ENCODE measurements at regions not wholly inside any gene's neighbourhood (a gene's known extent, or its start where the extent isn't known, plus 50 kb on each side); places are given as distances from the start of the nearest gene placed in this dataset.
"Not testable (repeated sequence)": the region's sequence is repeated elsewhere in the genome, so short reads cannot be mapped to it uniquely, and the experiment has no call there.

DNA sequence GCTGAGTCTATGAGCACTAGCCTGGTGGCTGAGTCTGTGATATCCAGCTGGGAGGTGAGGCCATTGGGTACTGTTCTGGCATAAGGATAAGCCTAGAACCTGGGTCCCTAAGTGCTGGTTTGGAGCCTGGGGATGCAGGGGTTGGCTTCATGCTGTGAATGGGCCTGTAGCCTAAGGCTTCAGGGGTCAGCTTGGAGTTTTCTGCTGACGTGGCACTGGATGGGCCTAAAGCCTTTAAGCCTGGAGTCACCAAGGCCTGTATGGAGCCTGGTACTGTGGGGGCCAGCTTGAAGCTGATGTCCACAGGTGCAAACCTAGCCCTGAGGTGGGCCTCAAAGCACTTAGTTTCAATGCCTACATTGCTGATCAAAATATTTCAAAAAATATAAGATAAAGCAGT, 979.6 kb upstream of the POU3F4 start:
- ChIA-PET CTCF (no interaction called here), POLR2A (no interaction called here)
- no peak overlapping the region for H3K27ac Mint-ChIP-seq
- no peak for DNase-seq
- no peaks in the 10 kb centered on the region for H3K4me1 Mint-ChIP-seq
- no peaks in the 10 kb centered on the region for H3K9me3 Mint-ChIP-seq
- no peak overlapping the region for H3K4me3 Mint-ChIP-seq
- H3K27me3 Mint-ChIP-seq = no peaks in the 10 kb centered on the region
- H3K36me3 Mint-ChIP-seq (ENCODE audit: low read depth) = no peaks in the 10 kb centered on the region

DNA sequence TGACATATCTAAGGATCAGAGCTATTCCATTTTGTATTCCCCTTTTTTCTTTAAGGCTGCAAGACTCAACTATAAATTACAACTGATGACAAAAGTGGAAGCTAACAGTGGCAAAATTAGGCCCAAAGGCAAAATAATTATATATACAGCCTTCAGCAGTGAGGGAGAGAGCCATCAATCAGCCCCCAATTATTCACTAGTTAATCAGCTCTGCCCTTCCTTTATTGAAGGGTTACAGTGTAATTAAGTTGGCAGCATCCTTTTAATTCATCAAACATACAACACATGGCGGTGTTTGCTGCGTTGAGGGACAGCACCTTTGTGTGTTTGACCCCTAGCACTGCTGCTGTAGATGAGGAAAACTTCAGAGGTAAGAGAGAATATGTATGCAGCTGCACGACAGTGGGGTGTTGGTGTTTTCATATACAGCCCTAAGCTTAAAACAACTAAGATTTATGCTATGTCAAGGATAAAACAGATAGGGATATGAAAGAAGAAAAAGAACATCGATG, 973.9 kb upstream of the POU3F4 start:
- no peak for DNase-seq
- no peaks in the 10 kb centered on the region for H3K9me3 Mint-ChIP-seq
- no peak overlapping the region for H3K4me3 Mint-ChIP-seq
- H3K36me3 Mint-ChIP-seq (ENCODE audit: low read depth) = no peaks in the 10 kb centered on the region
- H3K27ac Mint-ChIP-seq = no peak overlapping the region
- no peaks in the 10 kb centered on the region for H3K4me1 Mint-ChIP-seq
- ChIA-PET POLR2A (no interaction called here), CTCF (no interaction called here)
- no peaks in the 10 kb centered on the region for H3K27me3 Mint-ChIP-seq

DNA sequence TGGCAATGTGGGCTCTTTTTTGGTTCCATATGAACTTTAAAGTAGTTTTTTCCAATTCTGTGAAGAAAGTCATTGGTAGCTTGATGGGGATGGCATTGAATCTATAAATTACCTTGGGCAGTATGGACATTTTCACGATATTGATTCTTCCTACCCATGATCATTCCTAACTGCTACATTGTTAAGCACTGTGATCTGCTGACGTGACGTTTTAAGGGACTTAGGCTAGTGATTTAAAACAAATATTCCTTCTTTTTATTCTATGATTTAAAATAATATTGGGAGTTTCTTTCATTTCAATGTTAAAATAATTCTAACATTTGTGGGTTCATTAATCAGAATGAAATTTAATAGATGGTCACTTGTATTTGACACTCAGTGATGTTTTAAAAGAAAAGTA, 970.9 kb upstream of the POU3F4 start:
- POLR2A ChIA-PET; DNase-seq; H3K4me1 Mint-ChIP-seq; H3K27ac Mint-ChIP-seq; H3K36me3 Mint-ChIP-seq (ENCODE audit: low read depth); CTCF ChIA-PET; H3K27me3 Mint-ChIP-seq; H3K4me3 Mint-ChIP-seq; H3K9me3 Mint-ChIP-seq: not testable (repeated sequence)

DNA sequence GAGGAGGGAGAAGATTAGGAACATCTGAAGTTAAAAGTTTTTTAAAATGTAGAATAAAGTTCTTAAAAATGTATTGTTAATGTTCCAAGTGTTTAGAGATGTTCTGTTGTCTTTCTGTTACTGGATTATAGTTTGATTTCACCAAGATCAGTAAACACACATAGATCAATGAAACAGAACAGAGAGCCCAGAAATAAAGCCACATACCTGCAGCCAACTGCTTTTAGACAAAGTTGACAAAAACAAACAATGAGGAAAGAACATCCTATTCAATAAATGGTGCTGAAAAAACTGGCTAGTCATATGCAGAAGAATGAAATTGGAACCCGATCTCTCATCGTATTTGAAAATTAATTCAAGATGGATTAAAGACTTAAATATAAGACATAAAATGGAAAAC, 966.3 kb upstream of the POU3F4 start:
- H3K27me3 Mint-ChIP-seq = no peaks in the 10 kb centered on the region
- POLR2A ChIA-PET = no interaction called here
- no peak overlapping the region for H3K4me3 Mint-ChIP-seq
- no peaks in the 10 kb centered on the region for H3K4me1 Mint-ChIP-seq
- H3K9me3 Mint-ChIP-seq = no peaks in the 10 kb centered on the region
- H3K36me3 Mint-ChIP-seq (ENCODE audit: low read depth) = no peaks in the 10 kb centered on the region
- no peak overlapping the region for H3K27ac Mint-ChIP-seq
- DNase-seq = no peak
- CTCF ChIA-PET = no interaction called here

DNA sequence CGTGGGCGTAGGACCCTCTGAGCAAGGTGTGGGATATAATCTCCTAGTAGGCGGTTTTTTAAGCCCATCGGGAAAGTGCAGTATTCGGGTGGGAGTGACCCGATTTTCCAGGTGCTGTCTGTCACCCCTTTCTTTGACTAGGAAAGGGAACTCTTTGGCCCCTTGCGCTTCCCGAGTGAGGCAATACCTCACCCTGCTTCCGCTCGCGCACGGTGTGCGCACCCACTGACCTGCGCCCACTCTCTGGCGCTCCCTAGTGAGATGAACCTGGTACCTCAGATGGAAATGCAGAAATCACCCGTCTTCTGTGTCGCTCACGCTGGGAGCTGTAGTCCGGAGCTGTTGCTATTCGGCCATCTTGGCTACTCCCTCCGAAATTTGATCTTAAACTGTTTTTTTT, 955.9 kb upstream of the POU3F4 start:
- H3K4me3 Mint-ChIP-seq; POLR2A ChIA-PET; H3K27ac Mint-ChIP-seq; DNase-seq; H3K27me3 Mint-ChIP-seq; H3K36me3 Mint-ChIP-seq (ENCODE audit: low read depth); H3K9me3 Mint-ChIP-seq; H3K4me1 Mint-ChIP-seq: not testable (repeated sequence)
- CTCF ChIA-PET = interaction anchor here (0.6 kb wide), 1 partner anchor 63 kb away, joined by 3 read pairs; no protein-coding TSS in a partner anchor

DNA sequence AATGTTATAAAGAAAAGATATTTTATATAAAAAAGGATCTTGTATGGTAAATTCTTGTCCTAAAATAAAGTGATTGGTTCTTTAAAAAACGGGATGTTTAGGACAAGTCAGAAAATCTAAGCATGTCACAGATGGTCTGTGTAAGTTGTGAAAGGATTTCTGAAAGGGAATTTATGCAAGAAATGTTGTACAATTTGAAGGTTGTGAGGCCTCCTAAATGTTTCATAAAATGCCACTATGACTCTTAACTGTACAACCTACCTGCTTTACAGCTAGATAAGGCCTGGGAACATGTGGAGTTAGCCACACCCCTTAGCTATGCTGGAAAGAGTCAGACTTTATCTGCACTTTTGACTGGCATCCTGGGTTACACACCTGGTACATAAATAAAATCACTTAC, 951.5 kb upstream of the POU3F4 start:
- no peak overlapping the region for H3K4me3 Mint-ChIP-seq
- no peaks in the 10 kb centered on the region for H3K4me1 Mint-ChIP-seq
- no peak for DNase-seq
- no peaks in the 10 kb centered on the region for H3K27me3 Mint-ChIP-seq
- no peaks in the 10 kb centered on the region for H3K9me3 Mint-ChIP-seq
- H3K27ac Mint-ChIP-seq = no peak overlapping the region
- ChIA-PET CTCF (no interaction called here), POLR2A (no interaction called here)
- no peaks in the 10 kb centered on the region for H3K36me3 Mint-ChIP-seq (ENCODE audit: low read depth)

DNA sequence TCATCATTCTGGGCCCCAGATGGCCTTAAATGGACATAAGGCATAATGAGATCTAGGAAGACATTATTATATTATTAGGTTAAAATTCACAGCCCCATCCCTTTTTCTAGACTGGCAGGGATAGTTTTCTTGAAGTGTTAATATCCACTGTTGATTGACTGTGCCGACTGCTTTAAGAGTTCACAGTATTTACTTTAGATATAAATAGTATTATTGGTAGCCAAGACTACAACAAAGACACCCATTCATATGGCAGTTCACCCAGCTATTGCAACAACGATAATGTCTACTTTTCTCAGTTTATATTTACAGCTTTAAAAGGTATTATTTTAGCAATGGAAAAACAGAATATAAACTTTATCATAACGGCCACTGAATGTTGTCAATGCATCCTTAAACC, 922.2 kb upstream of the POU3F4 start:
- H3K36me3 Mint-ChIP-seq (ENCODE audit: low read depth) = no peaks in the 10 kb centered on the region
- H3K27ac Mint-ChIP-seq = no peak overlapping the region
- H3K27me3 Mint-ChIP-seq = no peaks in the 10 kb centered on the region
- POLR2A ChIA-PET = no interaction called here
- H3K4me1 Mint-ChIP-seq = no peaks in the 10 kb centered on the region
- no peak overlapping the region for H3K4me3 Mint-ChIP-seq
- CTCF ChIA-PET = no interaction called here
- H3K9me3 Mint-ChIP-seq = no peaks in the 10 kb centered on the region
- DNase-seq = no peak

DNA sequence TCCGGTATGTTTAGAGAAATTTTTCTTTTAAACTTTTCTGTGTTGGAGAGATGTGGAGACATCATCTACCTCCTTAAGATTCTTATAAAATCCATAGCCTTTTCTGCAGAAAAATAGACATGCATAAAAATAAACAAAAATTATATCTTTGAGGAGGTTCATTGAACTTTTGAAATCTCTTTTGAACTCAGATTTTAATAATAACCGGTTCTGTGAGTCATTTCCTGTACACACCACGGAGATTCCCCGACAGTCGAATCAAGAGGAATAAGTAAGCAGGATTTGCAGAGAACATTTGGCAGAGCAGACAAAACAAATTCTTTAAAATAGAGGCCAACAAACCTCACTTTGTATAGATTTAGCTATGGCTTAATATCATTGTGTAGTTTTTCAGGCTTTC, 918.7 kb upstream of the POU3F4 start:
- POLR2A ChIA-PET = no interaction called here
- DNase-seq = no peak
- Mint-ChIP-seq H3K9me3 (no peaks in the 10 kb centered on the region), H3K4me3 (no peak overlapping the region), H3K27me3 (no peaks in the 10 kb centered on the region), H3K36me3 (ENCODE audit: low read depth) (no peaks in the 10 kb centered on the region), H3K27ac (no peak overlapping the region), H3K4me1 (no peaks in the 10 kb centered on the region)
- CTCF ChIA-PET = no interaction called here

DNA sequence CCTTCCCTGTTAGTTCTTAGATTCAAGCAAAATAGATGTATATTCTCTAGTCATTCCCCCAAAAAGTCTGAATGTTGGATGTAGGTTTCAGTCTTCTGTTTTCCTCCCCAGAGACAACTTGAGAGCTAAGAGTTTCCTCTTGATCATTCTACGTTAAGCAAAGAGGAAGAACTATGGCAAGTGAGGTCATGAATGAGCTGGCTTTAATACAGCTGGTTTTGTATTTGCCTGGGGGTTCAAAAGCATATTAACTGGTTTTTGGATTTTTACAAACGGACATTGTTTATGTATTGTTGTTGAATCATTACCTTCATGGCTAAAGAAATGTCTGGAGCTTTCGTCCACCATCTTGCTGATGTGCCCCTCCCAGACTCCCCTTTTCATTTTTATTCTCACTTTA, 916.7 kb upstream of the POU3F4 start:
- CTCF ChIA-PET = interaction anchor here (0.7 kb wide), 1 partner anchor 36 kb away, joined by 3 read pairs; no protein-coding TSS in a partner anchor
- POLR2A ChIA-PET = no interaction called here
- Mint-ChIP-seq H3K27me3 (no peaks in the 10 kb centered on the region), H3K9me3 (no peaks in the 10 kb centered on the region), H3K27ac (no peak overlapping the region), H3K36me3 (ENCODE audit: low read depth) (no peaks in the 10 kb centered on the region), H3K4me1 (no peaks in the 10 kb centered on the region), H3K4me3 (no peak overlapping the region)
- DNase-seq = no peak

DNA sequence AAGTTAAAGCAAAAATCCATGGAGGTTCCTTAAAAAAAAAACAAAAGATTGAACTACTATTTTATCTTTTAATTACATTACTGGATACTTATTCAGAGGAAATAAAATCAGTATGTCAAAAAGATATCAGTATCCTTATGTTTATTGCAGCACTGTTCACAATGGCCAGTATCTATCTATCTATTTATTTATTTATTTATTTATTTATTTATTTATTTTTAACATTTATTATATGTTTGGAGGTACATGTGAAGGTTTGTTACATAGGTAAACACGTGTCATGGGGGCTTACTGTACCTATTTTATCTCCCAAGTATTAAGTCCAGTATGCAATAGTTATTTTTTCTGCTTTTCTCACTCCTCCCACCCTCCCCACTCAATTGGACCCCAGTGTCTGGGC, 881.1 kb upstream of the POU3F4 start:
- Mint-ChIP-seq H3K36me3 (ENCODE audit: low read depth) (no peaks in the 10 kb centered on the region), H3K4me1 (no peaks in the 10 kb centered on the region), H3K4me3 (no peak overlapping the region), H3K27ac (no peak overlapping the region), H3K9me3 (no peaks in the 10 kb centered on the region), H3K27me3 (no peaks in the 10 kb centered on the region)
- no peak for DNase-seq
- ChIA-PET POLR2A (no interaction called here), CTCF (no interaction called here)

DNA sequence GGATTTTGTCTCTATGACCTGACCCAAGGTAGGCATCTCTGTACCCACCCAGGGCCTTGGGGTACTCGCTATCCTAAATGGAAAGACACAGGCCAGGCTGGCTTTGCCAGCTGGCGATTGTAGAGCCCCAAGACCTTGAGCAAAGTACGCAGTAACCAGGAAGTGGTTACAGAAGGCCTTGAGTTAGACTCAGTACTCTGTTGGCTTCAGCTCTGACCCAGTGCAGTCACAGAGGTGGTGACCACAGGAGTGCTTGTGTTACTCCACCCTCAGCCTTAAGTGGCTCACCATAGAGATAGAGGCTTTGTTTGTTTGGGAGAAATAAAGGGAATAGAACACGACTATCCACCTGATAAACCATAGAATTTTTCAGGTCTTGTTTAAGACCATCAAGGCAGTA, 880.5 kb upstream of the POU3F4 start:
- no peaks in the 10 kb centered on the region for H3K36me3 Mint-ChIP-seq (ENCODE audit: low read depth)
- no peak for DNase-seq
- ChIA-PET POLR2A (no interaction called here), CTCF (no interaction called here)
- no peak overlapping the region for H3K4me3 Mint-ChIP-seq
- H3K9me3 Mint-ChIP-seq = no peaks in the 10 kb centered on the region
- no peaks in the 10 kb centered on the region for H3K27me3 Mint-ChIP-seq
- H3K4me1 Mint-ChIP-seq = no peaks in the 10 kb centered on the region
- no peak overlapping the region for H3K27ac Mint-ChIP-seq

DNA sequence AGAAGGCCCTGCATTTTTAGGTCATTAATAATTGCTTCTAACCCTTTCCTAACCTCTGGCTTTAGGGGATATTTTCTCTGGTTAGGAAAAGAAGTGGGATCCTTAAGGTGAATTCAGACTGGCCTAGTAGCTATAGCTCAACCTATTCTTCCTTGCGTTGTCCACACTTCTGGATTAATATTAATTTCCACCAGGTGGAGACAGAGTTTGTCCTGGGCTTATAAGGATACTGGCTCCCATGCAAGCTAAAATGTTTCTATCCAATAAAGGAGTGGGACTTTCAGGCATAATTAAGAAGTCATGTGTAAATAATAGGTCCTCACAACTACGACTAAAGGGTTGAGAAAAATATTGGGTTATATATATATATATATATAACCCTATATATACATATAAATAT, 860.0 kb upstream of the POU3F4 start:
- ChIA-PET CTCF (no interaction called here), POLR2A (no interaction called here)
- Mint-ChIP-seq H3K27ac (no peak overlapping the region), H3K27me3 (no peaks in the 10 kb centered on the region), H3K36me3 (ENCODE audit: low read depth) (no peaks in the 10 kb centered on the region), H3K4me3 (no peak overlapping the region), H3K9me3 (no peaks in the 10 kb centered on the region), H3K4me1 (no peaks in the 10 kb centered on the region)
- no peak for DNase-seq

DNA sequence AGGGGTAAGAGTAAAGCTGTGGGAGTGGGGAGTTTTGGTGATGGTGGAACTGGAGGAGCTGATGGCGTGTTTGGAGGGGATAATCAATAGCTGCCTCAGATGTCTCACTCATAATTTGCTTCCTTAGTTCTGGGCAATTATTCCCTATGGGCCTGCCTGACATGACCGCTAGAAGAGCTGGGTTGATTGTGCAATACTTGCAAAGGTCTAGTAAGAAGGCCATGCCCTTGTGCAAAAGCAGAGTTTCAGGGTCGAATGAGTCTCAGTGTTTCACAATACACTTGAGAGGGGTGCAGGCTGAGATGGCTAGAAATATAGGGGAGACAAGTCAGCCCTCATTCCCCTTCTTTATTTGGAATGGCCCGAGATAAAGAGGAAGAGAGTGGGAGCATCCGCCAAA, 858.4 kb upstream of the POU3F4 start:
- Mint-ChIP-seq H3K4me3 (no peak overlapping the region), H3K27me3 (no peaks in the 10 kb centered on the region), H3K27ac (no peak overlapping the region), H3K9me3 (no peaks in the 10 kb centered on the region), H3K36me3 (ENCODE audit: low read depth) (no peaks in the 10 kb centered on the region), H3K4me1 (no peaks in the 10 kb centered on the region)
- POLR2A ChIA-PET = no interaction called here
- CTCF ChIA-PET = no interaction called here
- DNase-seq = no peak

DNA sequence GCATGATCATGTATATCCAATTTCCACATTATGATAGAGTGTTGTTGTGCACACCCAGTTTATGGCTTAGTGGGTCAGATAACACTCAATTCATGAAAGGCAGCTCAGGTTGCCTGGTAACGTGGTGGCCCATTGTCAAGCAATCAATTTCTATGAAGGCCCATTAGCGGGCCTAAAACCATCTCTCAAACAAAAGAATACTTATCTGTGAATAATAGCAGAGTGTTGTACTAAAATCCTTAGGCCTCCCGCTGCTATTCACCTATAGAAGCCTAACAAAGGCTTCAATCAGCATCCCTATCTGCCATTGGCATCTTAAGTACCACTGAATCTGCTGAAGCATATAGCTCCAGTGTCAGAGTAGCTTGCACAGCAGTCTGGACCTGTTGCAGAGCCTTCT, 849.6 kb upstream of the POU3F4 start:
- CTCF ChIA-PET = no interaction called here
- H3K9me3 Mint-ChIP-seq = no peaks in the 10 kb centered on the region
- no peak overlapping the region for H3K27ac Mint-ChIP-seq
- POLR2A ChIA-PET = no interaction called here
- no peak overlapping the region for H3K4me3 Mint-ChIP-seq
- DNase-seq = no peak
- H3K36me3 Mint-ChIP-seq (ENCODE audit: low read depth) = no peaks in the 10 kb centered on the region
- H3K27me3 Mint-ChIP-seq = no peaks in the 10 kb centered on the region
- no peaks in the 10 kb centered on the region for H3K4me1 Mint-ChIP-seq

DNA sequence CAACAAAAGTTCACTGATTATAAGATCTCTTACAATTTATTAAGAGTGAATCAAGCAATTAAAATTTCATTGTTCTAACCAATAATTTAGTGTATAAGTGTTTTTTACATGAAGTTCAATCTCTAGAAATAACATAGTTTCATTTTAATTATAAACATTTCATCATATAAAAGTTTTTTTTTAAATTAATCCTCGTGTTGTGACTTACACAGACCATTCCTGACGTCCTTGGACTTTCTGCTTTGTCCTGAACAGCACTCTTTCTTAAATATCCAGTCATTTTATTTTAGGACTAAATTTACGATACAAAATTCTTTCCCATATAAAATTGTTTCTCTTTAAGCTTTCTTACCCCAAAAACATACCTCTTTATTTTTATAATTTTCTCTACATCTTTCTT, 841.7 kb upstream of the POU3F4 start:
- H3K9me3 Mint-ChIP-seq = no peaks in the 10 kb centered on the region
- no peaks in the 10 kb centered on the region for H3K27me3 Mint-ChIP-seq
- H3K4me3 Mint-ChIP-seq = no peak overlapping the region
- no peaks in the 10 kb centered on the region for H3K4me1 Mint-ChIP-seq
- POLR2A ChIA-PET = no interaction called here
- H3K27ac Mint-ChIP-seq = no peak overlapping the region
- no peak for DNase-seq
- H3K36me3 Mint-ChIP-seq (ENCODE audit: low read depth) = no peaks in the 10 kb centered on the region
- CTCF ChIA-PET = no interaction called here

All from activated CD4-positive, alpha-beta T cell treated with anti-CD3 and anti-CD28 coated beads, Interleukin-2, amount 10 ng/mL, durations not matched to agents 7 days and 5 days (primary cell).